NCI-H226 (cell line): ENCODE measurements at regions not wholly inside any gene's neighbourhood (a gene's known extent, or its start where the extent isn't known, plus 50 kb on each side); places are given as distances from the start of the nearest gene placed in this dataset.
A peak's percentile ranks its signal among the peaks of the same experiment; 100 is the strongest.
"Not testable (repeated sequence)": the region's sequence is repeated elsewhere in the genome, so short reads cannot be mapped to it uniquely, and the experiment has no call there.

ENCODE experiments used
- DNase-seq: peaks from one replicate; pipeline ENCODE4 v3.0.0-alpha.2; 2015

GRCh38 chr1:60886090-60886489 is 196.3 kb upstream of the NFIA start:
- no peak for DNase-seq

GRCh38 chr1:60880202-60880601 is 202.2 kb upstream of the NFIA start:
- no peak for DNase-seq

- no peak for DNase-seq
Measured at GRCh38 chr1:60878323-60878722, 204.0 kb upstream of the NFIA start.

GRCh38 chr1:60877376-60877775 is 205.0 kb upstream of the NFIA start:
- DNase-seq, result no peak

- no peak for DNase-seq
Measured at GRCh38 chr1:60876952-60877351, 205.4 kb upstream of the NFIA start.

GRCh38 chr1:60875138-60875537 is 207.2 kb upstream of the NFIA start:
- DNase-seq, result no peak

GRCh38 chr1:60874718-60875117 is 207.6 kb upstream of the NFIA start:
- peak; percentile 72 for DNase-seq

- DNase-seq, result not testable (repeated sequence)
Measured at GRCh38 chr1:60873396-60873795, 209.0 kb upstream of the NFIA start.

GRCh38 chr1:60872426-60873054 is 209.8 kb upstream of the NFIA start:
- no peak for DNase-seq

GRCh38 chr1:60870269-60870865 is 212.0 kb upstream of the NFIA start:
- no peak for DNase-seq

- DNase-seq, result no peak
Measured at GRCh38 chr1:60868901-60869663, 213.3 kb upstream of the NFIA start.

- no peak for DNase-seq
Measured at GRCh38 chr1:60867782-60868181, 214.6 kb upstream of the NFIA start.

- DNase-seq, result no peak
Measured at GRCh38 chr1:60866917-60867531, 215.3 kb upstream of the NFIA start.

- no peak for DNase-seq
Measured at GRCh38 chr1:60866226-60866900, 216.0 kb upstream of the NFIA start.

- DNase-seq, result no peak
Measured at GRCh38 chr1:60865166-60865565, 217.2 kb upstream of the NFIA start.

GRCh38 chr1:60864722-60865121 is 217.6 kb upstream of the NFIA start:
- no peak for DNase-seq

GRCh38 chr1:60863131-60863530 is 219.2 kb upstream of the NFIA start:
- no peak for DNase-seq

GRCh38 chr1:60861961-60862567 is 220.3 kb upstream of the NFIA start:
- no peak for DNase-seq

- DNase-seq, result no peak
Measured at GRCh38 chr1:60859111-60859510, 223.2 kb upstream of the NFIA start.

GRCh38 chr1:60857851-60858250 is 224.5 kb upstream of the NFIA start:
- DNase-seq, result no peak

- DNase-seq, result no peak
Measured at GRCh38 chr1:60850084-60850483, 232.3 kb upstream of the NFIA start.

GRCh38 chr1:60849401-60849800 is 233.0 kb upstream of the NFIA start:
- no peak for DNase-seq
